HG03103 (cell line): ENCODE measurements at regions not wholly inside any gene's neighbourhood (a gene's known extent, or its start where the extent isn't known, plus 50 kb on each side); places are given as distances from the start of the nearest gene placed in this dataset.

Source experiments
- ATAC-seq: cut with Tn5 transposase; IDR thresholded peaks from one replicate; pipeline ENCODE4 v1.9.1; 2021; ENCODE audit warnings: low read depth; ENCODE audit not compliant: unreplicated experiment

GRCh38 chr16:80427795-80428194, 113.0 kb upstream of the DYNLRB2 start:
- no peak for ATAC-seq

DNA sequence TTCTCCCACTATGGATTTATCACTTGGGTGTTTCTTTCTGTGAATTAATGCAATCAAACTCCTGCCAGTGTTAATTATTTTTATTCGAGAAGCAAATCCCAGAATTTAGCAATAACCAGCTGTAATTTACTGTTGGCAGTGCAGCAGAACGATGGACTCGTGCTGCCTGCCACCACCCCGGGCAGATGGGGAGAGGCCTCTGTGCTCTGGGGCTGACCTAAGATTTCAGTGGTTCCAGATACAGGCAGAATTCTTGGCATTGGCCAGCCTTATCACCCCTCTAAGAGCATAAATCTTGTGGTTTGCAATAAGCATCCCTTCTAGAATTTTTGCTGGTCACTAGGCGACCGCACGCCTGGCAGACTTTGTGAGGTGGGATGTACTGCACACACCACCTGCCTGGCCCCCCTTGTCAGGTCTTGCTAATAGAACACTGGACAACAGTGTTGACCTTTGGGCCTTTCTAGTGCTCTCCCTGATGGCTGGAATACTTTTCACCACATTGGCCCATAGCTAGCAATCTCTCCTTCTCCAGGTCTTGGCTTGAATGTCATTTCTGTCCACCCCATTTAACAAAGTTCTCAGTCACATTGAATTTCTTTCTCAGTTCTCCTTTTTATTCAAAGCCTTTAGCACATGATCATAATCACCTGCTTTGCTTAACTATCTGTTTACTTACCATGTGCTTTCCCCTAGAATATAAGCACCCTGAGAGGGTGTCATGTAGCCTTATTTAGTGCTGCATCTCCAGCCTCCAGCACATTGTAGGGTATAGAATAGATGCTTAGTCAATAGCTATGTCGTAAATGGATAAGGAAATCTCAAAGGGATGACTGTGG, 122.1 kb upstream of the DYNLRB2 start:
- no peak for ATAC-seq

DNA sequence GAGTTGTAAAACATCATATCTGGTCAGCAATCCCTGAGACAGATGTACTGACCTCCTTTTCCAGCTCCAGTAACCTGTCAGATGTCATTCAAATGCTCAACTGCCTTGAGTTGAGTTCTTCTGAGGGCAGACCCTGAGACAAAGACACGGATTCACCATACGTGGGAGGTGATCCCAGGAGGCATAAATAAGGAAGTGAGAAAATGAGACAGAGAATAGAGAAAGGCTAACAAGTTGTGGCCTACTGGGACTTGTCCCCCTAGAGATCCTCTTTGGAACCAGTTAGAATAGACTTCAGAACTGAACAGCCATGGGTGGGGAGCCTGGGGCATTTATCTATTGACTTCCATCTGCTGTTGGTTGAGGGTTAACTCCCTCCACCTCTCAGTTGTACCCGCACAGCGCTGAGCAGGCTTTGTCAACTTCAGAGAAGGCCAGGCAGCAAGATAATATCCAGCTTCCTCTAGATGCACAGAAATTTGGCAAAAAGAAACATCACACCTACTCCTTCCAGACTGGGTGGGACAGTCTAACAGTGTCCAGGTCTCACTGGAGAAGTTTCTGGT, 123.0 kb upstream of the DYNLRB2 start:
- ATAC-seq, result no peak

DNA sequence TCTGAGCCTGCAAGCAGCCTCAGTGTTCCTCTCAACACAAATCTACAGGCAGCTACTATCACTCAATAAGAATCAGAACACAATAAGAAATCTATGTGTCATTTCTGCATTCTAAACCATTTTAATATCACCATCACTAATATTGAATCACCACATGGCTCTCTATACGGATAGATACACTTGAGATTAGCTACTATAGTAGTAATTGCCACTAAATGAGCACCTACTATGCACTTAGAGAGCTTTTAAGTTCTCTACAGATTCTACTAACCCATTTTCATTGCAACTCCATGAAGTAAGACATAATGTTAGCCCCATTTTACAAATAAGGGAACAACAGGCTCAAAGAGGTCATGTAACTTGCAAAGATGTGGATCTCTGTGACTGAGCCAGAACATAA, 132.8 kb upstream of the DYNLRB2 start:
- ATAC-seq, result no peak

DNA sequence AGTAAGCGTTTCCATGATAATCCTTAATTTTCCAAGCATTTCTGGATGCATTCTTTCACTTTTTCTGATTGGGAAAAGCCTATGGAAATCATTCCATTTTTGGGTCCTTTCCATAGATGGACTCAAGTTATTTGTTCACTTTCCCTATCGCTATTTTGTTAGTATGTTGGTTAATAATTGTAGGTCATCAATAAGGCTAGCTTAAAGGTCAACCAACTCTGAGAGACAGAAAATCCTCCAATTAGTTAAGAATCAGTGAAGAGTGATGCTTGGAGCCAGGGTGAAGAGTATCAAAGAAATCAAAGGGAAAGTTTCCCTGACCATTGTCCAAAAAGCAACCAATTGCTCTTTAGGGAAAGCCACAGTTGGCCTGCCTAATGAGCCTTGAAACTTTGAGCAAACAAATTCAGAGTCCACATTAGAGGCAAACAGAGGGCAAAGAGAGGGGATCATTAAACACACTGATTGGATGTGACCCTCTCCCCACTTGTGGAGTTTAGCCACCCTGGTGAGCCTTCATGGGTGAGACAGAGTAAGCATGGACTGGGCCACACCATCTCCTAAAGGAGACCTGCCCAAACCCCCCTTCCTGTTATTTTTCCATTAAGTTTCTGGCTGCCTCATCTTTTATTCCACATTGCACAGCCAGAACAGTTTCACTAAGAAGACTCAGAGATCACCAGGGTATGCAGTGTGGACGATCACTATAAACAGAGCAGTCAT, 133.4 kb upstream of the DYNLRB2 start:
- no peak for ATAC-seq

DNA sequence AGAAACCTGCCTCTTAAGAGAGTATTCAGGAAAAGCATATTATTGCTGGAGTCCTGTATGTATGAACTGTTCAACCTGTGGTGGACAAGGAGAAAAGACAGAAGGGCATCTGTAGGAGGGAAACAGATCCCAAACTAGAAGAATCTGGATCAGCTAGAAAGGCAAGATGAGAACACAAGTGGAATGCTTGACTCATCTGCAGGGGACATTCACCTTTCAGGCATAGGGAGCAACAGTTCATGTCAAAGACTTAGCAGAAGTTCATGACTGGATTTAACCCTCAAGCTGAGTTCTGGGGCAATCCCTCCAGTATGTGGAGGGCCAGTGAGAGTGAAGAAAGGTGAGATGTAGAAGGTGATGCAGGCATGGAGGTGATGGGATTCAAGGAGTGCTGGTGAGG, 135.9 kb upstream of the DYNLRB2 start:
- ATAC-seq, result no peak

- ATAC-seq, result no peak
Measured at GRCh38 chr16:80403894-80404293, 136.9 kb upstream of the DYNLRB2 start.

GRCh38 chr16:80390871-80391489, 149.8 kb upstream of the DYNLRB2 start:
- ATAC-seq, result no peak

DNA sequence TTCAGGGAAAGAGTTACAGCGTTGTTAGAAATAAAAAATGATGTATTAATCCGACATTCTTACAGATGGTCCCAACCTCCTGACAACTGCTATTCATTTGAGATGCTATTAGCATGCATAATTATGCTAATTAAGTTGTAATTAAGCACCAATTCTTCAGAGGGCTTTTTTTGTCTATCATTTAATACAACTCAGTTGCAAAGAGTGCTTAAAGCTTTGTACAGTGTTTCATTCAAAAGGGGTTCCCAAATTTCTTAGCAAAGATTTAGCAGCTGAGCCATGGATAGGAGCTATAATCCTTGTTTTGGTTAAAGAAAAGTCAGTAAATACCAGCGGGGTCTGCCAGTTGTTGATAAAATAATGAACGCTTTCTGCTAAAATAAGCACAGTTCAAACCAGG, 150.7 kb upstream of the DYNLRB2 start:
- ATAC-seq, result no peak

DNA sequence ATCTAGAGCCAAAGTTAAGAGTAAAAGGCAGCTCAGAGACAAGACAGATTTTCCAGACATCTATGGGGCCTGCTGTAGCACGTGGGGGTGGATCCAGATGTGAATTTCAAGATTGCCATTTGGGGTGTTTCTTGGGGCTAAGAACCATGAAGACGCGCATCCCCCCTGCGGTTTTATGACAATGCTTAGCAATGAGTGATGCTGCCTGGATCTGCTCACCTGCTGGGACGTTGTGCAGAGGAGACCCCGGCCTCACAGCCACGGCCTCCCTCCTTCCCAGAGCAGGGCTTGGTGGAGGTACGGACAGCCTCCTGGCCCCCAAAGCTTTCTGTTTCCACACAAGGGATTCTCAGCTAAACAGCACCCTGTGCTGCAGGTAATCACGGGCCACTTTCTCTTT, 151.5 kb upstream of the DYNLRB2 start:
- ATAC-seq, result no peak

DNA sequence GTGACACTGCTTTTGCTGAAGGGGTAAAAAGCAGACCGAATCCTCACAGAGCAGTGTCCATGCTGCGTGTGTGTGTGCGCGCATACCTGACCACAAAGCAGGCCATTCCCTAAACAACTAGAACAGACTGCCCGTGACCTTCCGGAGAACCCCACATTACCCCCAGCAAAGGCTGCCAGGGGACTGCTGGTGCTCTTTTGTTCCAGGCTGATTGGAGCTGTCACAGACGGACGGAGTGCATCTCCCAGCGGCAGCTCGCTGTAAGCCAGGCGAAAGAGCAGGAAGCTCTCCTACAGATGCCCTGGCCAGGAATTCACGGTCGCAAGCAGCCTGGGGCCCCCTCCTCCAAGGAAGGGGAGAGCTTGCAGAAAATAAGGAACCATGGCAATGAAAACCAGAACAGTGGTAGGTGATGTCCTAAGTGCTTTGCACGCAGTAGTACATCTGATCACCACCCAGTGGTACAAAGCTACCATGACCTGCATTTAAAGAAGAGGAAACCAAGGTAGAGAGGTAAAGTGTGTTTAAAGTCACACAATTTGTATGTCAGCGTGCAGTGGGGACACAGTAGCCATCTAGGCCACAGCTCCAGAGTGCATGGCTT, 153.4 kb upstream of the DYNLRB2 start:
- no peak for ATAC-seq

- ATAC-seq, result no peak
Measured at GRCh38 chr16:80384862-80385261, 155.9 kb upstream of the DYNLRB2 start.

- no peak for ATAC-seq
Measured at GRCh38 chr16:80380514-80380913, 160.3 kb upstream of the DYNLRB2 start.

- no peak for ATAC-seq
Measured at GRCh38 chr16:80377096-80377956, 163.5 kb upstream of the DYNLRB2 start.

GRCh38 chr16:80375973-80376372, 164.8 kb upstream of the DYNLRB2 start:
- ATAC-seq, result no peak

DNA sequence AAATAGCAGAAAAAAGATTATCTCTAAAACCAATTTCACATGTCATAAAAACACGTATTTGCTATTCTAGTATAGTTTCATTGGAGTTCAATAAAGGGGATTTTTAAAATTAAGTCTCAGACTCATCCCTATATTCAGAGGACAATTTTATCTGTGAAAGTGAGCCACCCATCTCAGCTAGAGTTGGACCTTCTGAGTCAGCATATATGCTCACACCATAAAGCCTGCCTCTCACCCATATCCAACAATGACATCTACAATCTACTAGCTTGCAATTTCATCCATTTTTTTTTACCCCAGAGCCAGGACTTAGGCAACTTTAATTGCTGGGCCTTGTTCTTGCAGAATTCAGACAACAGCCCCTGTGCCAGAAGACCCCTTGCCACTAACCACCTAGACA, 165.3 kb upstream of the DYNLRB2 start:
- no peak for ATAC-seq

DNA sequence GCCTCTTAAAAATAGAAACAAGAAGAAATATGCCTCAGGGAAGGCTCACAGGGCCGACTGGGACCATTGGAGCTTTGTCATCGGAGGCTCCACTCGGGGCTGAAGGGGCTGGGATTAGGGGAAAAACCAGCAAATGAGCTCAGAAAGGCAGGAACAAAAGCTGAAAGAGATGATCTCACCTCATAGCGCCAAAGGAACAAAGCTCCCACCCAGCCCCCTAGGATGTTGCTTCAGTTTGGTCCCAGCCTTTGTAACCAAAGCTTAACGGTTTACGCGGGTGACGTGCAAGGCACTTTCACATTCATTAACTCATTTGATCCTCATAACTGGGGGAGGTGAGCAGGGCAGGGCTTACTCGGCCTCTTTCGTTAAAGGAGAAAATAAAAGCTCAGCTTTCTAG, 168.5 kb upstream of the DYNLRB2 start:
- ATAC-seq, result no peak

DNA sequence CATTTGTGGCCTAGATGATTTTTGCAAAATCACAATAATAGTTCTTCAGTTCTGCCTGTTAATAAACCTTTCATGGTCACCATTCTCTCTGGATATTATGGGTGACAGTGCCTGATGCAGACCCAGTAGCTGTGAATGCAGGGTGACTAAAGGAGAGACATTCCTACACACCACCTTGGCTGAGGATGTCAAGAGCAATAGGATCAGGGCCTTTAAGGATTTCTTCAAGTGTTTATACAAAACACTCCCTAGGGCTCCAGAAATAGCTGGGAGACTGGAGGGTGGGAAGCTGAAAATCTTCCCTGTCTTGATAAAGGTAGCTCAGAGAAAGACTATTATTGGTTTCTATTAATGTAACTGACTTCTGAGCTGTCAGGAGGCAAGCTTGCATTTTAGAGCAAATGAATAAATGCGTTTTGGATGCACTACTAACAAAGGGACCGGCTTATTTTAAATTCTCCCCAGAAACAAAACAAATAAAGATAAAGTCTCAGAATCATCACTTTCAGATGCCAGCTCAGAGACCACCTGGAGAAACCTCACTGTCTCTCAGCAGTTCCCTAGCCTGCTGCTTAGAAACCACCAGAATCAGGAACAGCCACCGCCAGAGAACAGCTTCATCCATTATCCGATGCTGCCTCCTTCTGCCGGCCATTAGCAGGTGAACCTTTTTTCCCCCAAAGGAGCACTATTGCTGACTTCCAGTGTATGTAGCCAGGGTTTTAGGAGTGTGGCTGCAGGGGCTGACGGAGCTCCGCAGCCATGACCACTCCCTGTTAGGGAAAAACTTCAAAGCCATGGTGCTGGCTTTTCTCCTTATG, 171.4 kb upstream of the DYNLRB2 start:
- no peak for ATAC-seq

GRCh38 chr16:80367037-80367658, 173.6 kb upstream of the DYNLRB2 start:
- no peak for ATAC-seq
